ENCODE measurements at regions not wholly inside any gene's neighbourhood (a gene's known extent, or its start where the extent isn't known, plus 50 kb on each side); places are given as distances from the start of the nearest gene placed in this dataset.

GRCh38 chr4:104938624-104939023 is 208.1 kb upstream of the TET2 start:
- no peak for TF ChIP-seq CTCF (conservative IDR thresholded peaks at IDR 0.05; ENCODE audit: low read depth, low read length)

GRCh38 chr4:104940927-104941326 is 205.7 kb upstream of the TET2 start:
- DNase-seq (ENCODE audit: low read depth), result no peak
- TF ChIP-seq CTCF (conservative IDR thresholded peaks at IDR 0.05; ENCODE audit: low read depth, low read length), result no peak
- no peak overlapping the region for H3K4me3 ChIP-seq (ENCODE audit: low read depth, low read length)

More at GRCh38 chr4:104938624-104939023, 208.1 kb upstream of the TET2 start:
- no peak for DNase-seq (ENCODE audit: low read depth)
- no peak overlapping the region for H3K4me3 ChIP-seq (ENCODE audit: low read depth, low read length)

- TF ChIP-seq CTCF (conservative IDR thresholded peaks at IDR 0.05; ENCODE audit: low read depth, low read length), result no peak
- H3K4me3 ChIP-seq (ENCODE audit: low read depth, low read length), result no peak overlapping the region
- no peak for DNase-seq (ENCODE audit: low read depth)
Observed at GRCh38 chr4:104941661-104942062, 205.0 kb upstream of the TET2 start.

- H3K4me3 ChIP-seq (ENCODE audit: low read depth, low read length), result no peak overlapping the region
- DNase-seq (ENCODE audit: low read depth), result no peak
- TF ChIP-seq CTCF (conservative IDR thresholded peaks at IDR 0.05; ENCODE audit: low read depth, low read length), result no peak
Observed at GRCh38 chr4:104942990-104943743, 203.5 kb upstream of the TET2 start.

- TF ChIP-seq CTCF (conservative IDR thresholded peaks at IDR 0.05; ENCODE audit: low read depth, low read length), result no peak
- no peak overlapping the region for H3K4me3 ChIP-seq (ENCODE audit: low read depth, low read length)
- no peak for DNase-seq (ENCODE audit: low read depth)
Observed at GRCh38 chr4:104944596-104944995, 202.1 kb upstream of the TET2 start.

GRCh38 chr4:104964410-104965175 is 182.1 kb upstream of the TET2 start:
- TF ChIP-seq CTCF (conservative IDR thresholded peaks at IDR 0.05; ENCODE audit: low read depth, low read length), result no peak
- no peak for DNase-seq (ENCODE audit: low read depth)
- no peak overlapping the region for H3K4me3 ChIP-seq (ENCODE audit: low read depth, low read length)
